EL (cell line): ENCODE measurements at regions not wholly inside any gene's neighbourhood (a gene's known extent, or its start where the extent isn't known, plus 50 kb on each side); places are given as distances from the start of the nearest gene placed in this dataset.
"Not testable (repeated sequence)": the region's sequence is repeated elsewhere in the genome, so short reads cannot be mapped to it uniquely, and the experiment has no call there.

Experiments
- DNase-seq: peaks from one replicate; pipeline ENCODE4 v3.0.0-alpha.2; 2016

GRCh38 chr13:79972066-79972569, 368.8 kb downstream of the SPRY2 start:
- DNase-seq = no peak

- DNase-seq = no peak
Measured at GRCh38 chr13:79966493-79966895, 374.4 kb downstream of the SPRY2 start.

GRCh38 chr13:79966059-79966458, 374.9 kb downstream of the SPRY2 start:
- DNase-seq = no peak

- no peak for DNase-seq
Measured at GRCh38 chr13:79946556-79946955, 394.4 kb downstream of the SPRY2 start.

- no peak for DNase-seq
Measured at GRCh38 chr13:79943346-79944023, 397.4 kb downstream of the SPRY2 start.

- DNase-seq = no peak
Measured at GRCh38 chr13:79941752-79942151, 399.2 kb downstream of the SPRY2 start.

GRCh38 chr13:79939689-79940088, 401.2 kb downstream of the SPRY2 start:
- DNase-seq = no peak

GRCh38 chr13:79937771-79938216, 403.1 kb downstream of the SPRY2 start:
- no peak for DNase-seq

GRCh38 chr13:79937311-79937710, 403.6 kb downstream of the SPRY2 start:
- DNase-seq = no peak

- DNase-seq = peak; percentile 99
Measured at GRCh38 chr13:79936368-79937136, 404.4 kb downstream of the SPRY2 start.

- peak; percentile 41 for DNase-seq
Measured at GRCh38 chr13:79935121-79935520, 405.8 kb downstream of the SPRY2 start.

- DNase-seq = no peak
Measured at GRCh38 chr13:79933389-79933788, 407.5 kb downstream of the SPRY2 start.

- DNase-seq = no peak
Measured at GRCh38 chr13:79932556-79932955, 408.4 kb downstream of the SPRY2 start.

- DNase-seq = not testable (repeated sequence)
Measured at GRCh38 chr13:79923973-79924556, 416.9 kb downstream of the SPRY2 start.

GRCh38 chr13:79919091-79919490, 421.8 kb downstream of the SPRY2 start:
- DNase-seq = no peak

- DNase-seq = no peak
Measured at GRCh38 chr13:79918620-79919019, 422.3 kb downstream of the SPRY2 start.

GRCh38 chr13:79917628-79918027, 423.3 kb downstream of the SPRY2 start:
- no peak for DNase-seq

GRCh38 chr13:79915114-79915811, 425.7 kb downstream of the SPRY2 start:
- no peak for DNase-seq

GRCh38 chr13:79913141-79913827, 427.6 kb downstream of the SPRY2 start:
- DNase-seq = no peak

GRCh38 chr13:79912403-79912802, 428.5 kb downstream of the SPRY2 start:
- no peak for DNase-seq

GRCh38 chr13:79910875-79911540, 429.9 kb downstream of the SPRY2 start:
- DNase-seq = no peak

- DNase-seq = no peak
Measured at GRCh38 chr13:79909644-79910043, 428.7 kb downstream of the NDFIP2 start.
